OCI-LY3 (cell line): ENCODE measurements at regions not wholly inside any gene's neighbourhood (a gene's known extent, or its start where the extent isn't known, plus 50 kb on each side); places are given as distances from the start of the nearest gene placed in this dataset.

Experiments
- H2AFZ ChIP-seq: fragments of 200-600, 300-600 bp; shearing (Covaris generic); 2 replicates; pipeline ENCODE4 v1.6.0; 2014; ENCODE audit warnings: antibody characterized with exemption, low read depth, low read length
- H3K27ac ChIP-seq: fragments of 200-600, 300-600 bp; sonication (generic); 2 replicates; pipeline ENCODE4 v1.5.1; 2014; ENCODE audit warnings: mild to moderate bottlenecking, low read length, moderate library complexity, mixed read lengths
- H3K27me3 ChIP-seq: fragments of 200-600, 300-600 bp; sonication (generic); 2 replicates; pipeline ENCODE4 v1.6.1; 2014; ENCODE audit warnings: low read depth, low read length, mixed read lengths
- H3K36me3 ChIP-seq: fragments of 200-600, 300-600 bp; sonication (generic); replicated peaks from 2 replicates; pipeline ENCODE3; 2014; ENCODE audit warnings: low read depth, low read length, mixed read lengths
- H3K4me1 ChIP-seq: fragments of 300-600, 200-600 bp; sonication (generic); 2 replicates; pipeline ENCODE4 v1.6.1; 2014; ENCODE audit warnings: low read length, mixed read lengths
- H3K4me2 ChIP-seq: fragments of 200-600, 300-600 bp; sonication (generic); 2 replicates; pipeline ENCODE4 v1.6.1; 2014; ENCODE audit warnings: low read length, mixed read lengths
- H3K4me3 ChIP-seq: fragments of 300-600, 200-600 bp; sonication (generic); 2 replicates; pipeline ENCODE4 v1.5.1; 2014; ENCODE audit warnings: antibody characterized with exemption, mild to moderate bottlenecking, low read length, moderate library complexity
- H3K79me2 ChIP-seq: fragments of 300-600, 200-600 bp; shearing (Covaris generic); 2 replicates; pipeline ENCODE4 v1.6.1; 2014; ENCODE audit warnings: mild to moderate bottlenecking, low read length, mixed read lengths
- H3K9ac ChIP-seq: fragments of 300-600, 200-600 bp; shearing (Covaris generic); 2 replicates; pipeline ENCODE4 v1.6.0; 2014; ENCODE audit warnings: mild to moderate bottlenecking, low read length, moderate library complexity
- H3K9me3 ChIP-seq: fragments of 200-600, 300-600 bp; shearing (Covaris generic); 2 replicates; pipeline ENCODE4 v1.6.1; 2014; ENCODE audit warnings: low read length, mixed read lengths; ENCODE audit not compliant: insufficient read depth
- H4K20me1 ChIP-seq: fragments of 200-600, 300-600 bp; sonication (generic); 2 replicates; pipeline ENCODE4 v1.6.1; 2016; ENCODE audit warnings: low read length, mixed read lengths; ENCODE audit not compliant: insufficient read depth
- CTCF ChIP-seq: fragments of 200-600, 300-600 bp; sonication (generic); IDR thresholded peaks from 2 replicates; pipeline ENCODE4 v1.5.1; 2014; ENCODE audit warnings: antibody characterized with exemption, low read length, low read depth
- EZH2phosphoT487 ChIP-seq: fragments of 200-600 bp; shearing (Covaris generic); IDR thresholded peaks from 2 replicates; pipeline ENCODE4 v1.6.1; 2018; ENCODE audit warnings: antibody characterized with exemption, mixed run types, low read depth

GRCh38 chr11:11738370-11738769 lies 103.4 kb upstream of the USP47 start:
- Histone ChIP-seq H3K4me1 (no peaks in the 10 kb centered on the region), H3K9me3 (no peaks in the 10 kb centered on the region), H3K27me3 (peaks cover 29% of the 10 kb centered on the region), H3K27ac (no peak overlapping the region), H3K79me2 (no peaks in the 10 kb centered on the region), H3K4me2 (no peak overlapping the region), H3K4me3 (no peak overlapping the region), H3K9ac (no peak overlapping the region), H4K20me1 (no peaks in the 10 kb centered on the region), H3K36me3 (no peaks in the 10 kb centered on the region), H2AFZ (no peak overlapping the region)
- TF ChIP-seq CTCF = no peak
- TF ChIP-seq EZH2phosphoT487 = no peak

- H3K4me1 ChIP-seq = no peaks in the 10 kb centered on the region
- H3K27ac ChIP-seq = no peak overlapping the region
- no peak overlapping the region for H3K4me3 ChIP-seq
- no peak overlapping the region for H3K4me2 ChIP-seq
- no peak for TF ChIP-seq CTCF
- no peak for TF ChIP-seq EZH2phosphoT487
- no peaks in the 10 kb centered on the region for H3K36me3 ChIP-seq
- no peak overlapping the region for H3K9ac ChIP-seq
- no peaks in the 10 kb centered on the region for H3K9me3 ChIP-seq
- no peak overlapping the region for H2AFZ ChIP-seq
- peaks cover 52% of the 10 kb centered on the region for H3K27me3 ChIP-seq
- no peaks in the 10 kb centered on the region for H3K79me2 ChIP-seq
- no peaks in the 10 kb centered on the region for H4K20me1 ChIP-seq
These were observed 106.2 kb upstream of the USP47 start for GRCh38 chr11:11735586-11735985.

- Histone ChIP-seq H3K4me3 (no peak overlapping the region), H3K36me3 (no peaks in the 10 kb centered on the region), H3K79me2 (no peaks in the 10 kb centered on the region), H3K9me3 (no peaks in the 10 kb centered on the region), H3K4me1 (no peaks in the 10 kb centered on the region), H3K9ac (no peak overlapping the region), H4K20me1 (no peaks in the 10 kb centered on the region), H2AFZ (no peak overlapping the region), H3K27ac (no peak overlapping the region), H3K27me3 (peaks cover 46% of the 10 kb centered on the region), H3K4me2 (no peak overlapping the region)
- TF ChIP-seq EZH2phosphoT487 (no peak), CTCF (no peak)
These were observed 108.5 kb upstream of the USP47 start for GRCh38 chr11:11733246-11733747.

GRCh38 chr11:11732116-11732515 lies 109.7 kb upstream of the USP47 start:
- Histone ChIP-seq H3K27me3 (peaks cover 41% of the 10 kb centered on the region), H3K36me3 (no peaks in the 10 kb centered on the region), H3K9ac (no peak overlapping the region), H4K20me1 (no peaks in the 10 kb centered on the region), H3K79me2 (no peaks in the 10 kb centered on the region), H3K4me2 (no peak overlapping the region), H3K4me3 (no peak overlapping the region), H3K27ac (no peak overlapping the region), H2AFZ (no peak overlapping the region), H3K9me3 (no peaks in the 10 kb centered on the region), H3K4me1 (no peaks in the 10 kb centered on the region)
- TF ChIP-seq EZH2phosphoT487 = no peak
